ENCODE measurements at regions not wholly inside any gene's neighbourhood (a gene's known extent, or its start where the extent isn't known, plus 50 kb on each side); places are given as distances from the start of the nearest gene placed in this dataset.

GRCh38 chr12:84760091-84760865 is 152.3 kb downstream of the SLC6A15 start:
- no peak for TF ChIP-seq CTCF (optimal IDR thresholded peaks at IDR 0.05 in 1 of 3, IDR thresholded peaks at IDR 0.05 in 1 of 3, conservative IDR thresholded peaks at IDR 0.05 in 1 of 3; ENCODE audit: extremely low read depth in 1 of 3, insufficient read depth in 2 of 3, low read length in 3 of 3)
- no peak for TF ChIP-seq EZH2 (IDR thresholded peaks at IDR 0.05; ENCODE audit: low read length)

All from keratinocyte (primary cell).